ENCODE measurements at regions not wholly inside any gene's neighbourhood (a gene's known extent, or its start where the extent isn't known, plus 50 kb on each side); places are given as distances from the start of the nearest gene placed in this dataset.

GRCh38 chr5:31086839-31087415, 106.6 kb upstream of the CDH6 start:
- TF ChIP-seq POLR2AphosphoS5 (IDR thresholded peaks at IDR 0.05) (no peak), CTCF (IDR thresholded peaks at IDR 0.05) (no peak)
